PC-3 (cell line): ENCODE measurements at regions not wholly inside any gene's neighbourhood (a gene's known extent, or its start where the extent isn't known, plus 50 kb on each side); places are given as distances from the start of the nearest gene placed in this dataset.
"Not testable (repeated sequence)": the region's sequence is repeated elsewhere in the genome, so short reads cannot be mapped to it uniquely, and the experiment has no call there.

ENCODE experiments used
- ATAC-seq: fragments of 200-7000 bp; cut with Tn5 transposase; 2 replicates; pipeline ENCODE4 v1.9.1; 2020; ENCODE audit warnings: mild to moderate bottlenecking, moderate library complexity
- BruUV-seq: library from RNA; stranded (reverse); fragments of 400-500 nt; replicated peaks from 2 replicates; lab custom pipeline; 2021; lab: Mats Ljungman, UMichigan
- CTCF ChIA-PET: fragments of 300-600 bp; sonication (Branson Sonifier 250); formaldehyde crosslinking; loops from one replicate; lab custom pipeline; 2022; ENCODE audit warnings: antibody characterized with exemption; lab: Charles Lee
- POLR2A ChIA-PET: fragments of 300-600 bp; sonication (Branson Sonifier 250); formaldehyde crosslinking; loops from one replicate; lab custom pipeline; 2022; ENCODE audit warnings: antibody characterized with exemption; ENCODE audit not compliant: unreplicated experiment; lab: Charles Lee
- DNase-seq: peaks from one replicate; pipeline ENCODE4 v3.0.0-alpha.2; 2015
- H2AFZ ChIP-seq: fragments of 300-600 bp; sonication (generic); 2 replicates; pipeline ENCODE4 v1.6.0; 2016; ENCODE audit warnings: antibody characterized with exemption, low read length
- H3F3A ChIP-seq: fragments of 300-600 bp; sonication (generic); one replicate; pipeline ENCODE4 v1.6.0; 2017; ENCODE audit warnings: antibody characterized with exemption, low read length, control low read depth, mild to moderate bottlenecking; ENCODE audit not compliant: unreplicated experiment
- H3K27ac ChIP-seq: fragments of 300-600 bp; sonication (generic); 2 replicates; pipeline ENCODE4 v1.5.1; 2016; ENCODE audit warnings: mild to moderate bottlenecking, low read length
- H3K27me3 ChIP-seq: fragments of 300-600 bp; sonication (generic); 2 replicates; pipeline ENCODE4 v1.6.1; 2016; ENCODE audit warnings: low read length, mixed read lengths
- H3K36me3 ChIP-seq: fragments of 300-600 bp; sonication (generic); 2 replicates; pipeline ENCODE4 v1.6.1; 2016; ENCODE audit warnings: low read depth, mixed run types, low read length, mixed read lengths
- H3K4me1 ChIP-seq: fragments of 300-600 bp; sonication (generic); 2 replicates; pipeline ENCODE4 v1.5.1; 2016; ENCODE audit warnings: low read length; ENCODE audit not compliant: insufficient read depth
- H3K4me2 ChIP-seq: fragments of 300-600 bp; sonication (generic); 2 replicates; pipeline ENCODE4 v1.6.0; 2016; ENCODE audit warnings: low read length
- H3K4me3 ChIP-seq: fragments of 300-600 bp; sonication (generic); 2 replicates; pipeline ENCODE4 v1.5.1; 2016; ENCODE audit warnings: mild to moderate bottlenecking, low read length, mixed read lengths
- H3K79me2 ChIP-seq: fragments of 300-600 bp; sonication (generic); 2 replicates; pipeline ENCODE4 v1.6.1; 2017; ENCODE audit warnings: low read length, mixed read lengths
- H3K9ac ChIP-seq: fragments of 300-600 bp; sonication (generic); 2 replicates; pipeline ENCODE4 v1.6.0; 2016; ENCODE audit warnings: mild to moderate bottlenecking, low read length
- H3K9me2 ChIP-seq: fragments of 300-600 bp; sonication (generic); replicated peaks from 2 replicates; pipeline ENCODE4 v1.6.1; 2016; ENCODE audit warnings: mixed run types, low read length, mixed read lengths
- H3K9me3 ChIP-seq: fragments of 300-600 bp; sonication (generic); 2 replicates; pipeline ENCODE4 v1.6.1; 2016; ENCODE audit warnings: low read length, mixed read lengths
- H4K20me1 ChIP-seq: fragments of 300-600 bp; sonication (generic); 2 replicates; pipeline ENCODE4 v1.6.1; 2016; ENCODE audit warnings: low read length, mixed read lengths
- CTCF ChIP-seq: fragments of 300-600 bp; sonication (generic); conservative IDR thresholded peaks from 2 replicates; pipeline ENCODE4 v1.5.1; 2017; ENCODE audit warnings: antibody characterized with exemption, low read depth, mild to moderate bottlenecking, low read length
- EZH2 ChIP-seq: fragments of 300-600 bp; sonication (generic); IDR thresholded peaks from one replicate; pipeline ENCODE4 v1.6.1; 2017; ENCODE audit warnings: antibody characterized with exemption, mild to moderate bottlenecking, low read length; ENCODE audit not compliant: unreplicated experiment
- EZH2phosphoT487 ChIP-seq: fragments of 300-600 bp; sonication (generic); IDR thresholded peaks from 2 replicates; pipeline ENCODE4 v1.6.1; 2018; ENCODE audit warnings: mild to moderate bottlenecking, antibody characterized with exemption, low read length, borderline replicate concordance
- intact Hi-C: fragments of 100-400 bp; cut with micrococcal nuclease; formaldehyde crosslinking; loops from 2 replicates; pipeline ENCODE4 v1.9.0; 2023

- no TSS peak for BruUV-seq
- Histone ChIP-seq H2AFZ (no peak overlapping the region), H3K9me3 (no peaks in the 10 kb centered on the region), H3K4me2 (no peak overlapping the region), H4K20me1 (no peaks in the 10 kb centered on the region), H3K9me2 (no peaks in the 10 kb centered on the region), H3K4me1 (peaks cover 7% of the 10 kb centered on the region), H3K27me3 (no peaks in the 10 kb centered on the region), H3K79me2 (no peaks in the 10 kb centered on the region), H3K4me3 (no peak overlapping the region), H3K27ac (no peak overlapping the region), H3K9ac (no peak overlapping the region), H3F3A (no peaks in the 10 kb centered on the region), H3K36me3 (no peaks in the 10 kb centered on the region)
- intact Hi-C loops: no loop called here
- no peak for TF ChIP-seq CTCF
- TF ChIP-seq EZH2: no peak
- TF ChIP-seq EZH2phosphoT487: no peak
- ChIA-PET POLR2A (no interaction called here), CTCF (no interaction called here)
- ATAC-seq: no peak
- no peak for DNase-seq
These were observed 188.2 kb downstream of the ZFP64 start for GRCh38 chr20:52003415-52003814.

GRCh38 chr20:52001999-52002666, 189.4 kb downstream of the ZFP64 start:
- peak overlapping the region; percentile 74 for H3K4me2 ChIP-seq
- ATAC-seq (peak; percentile 97), DNase-seq (peak; percentile 79)
- no peak overlapping the region for H3K9ac ChIP-seq
- no peaks in the 10 kb centered on the region for H3F3A ChIP-seq
- H3K79me2 ChIP-seq: no peaks in the 10 kb centered on the region
- intact Hi-C loops: no loop called here
- peak overlapping the region; percentile 74 for H2AFZ ChIP-seq
- no peak for TF ChIP-seq EZH2phosphoT487
- peak; percentile 49 for TF ChIP-seq CTCF
- ChIA-PET POLR2A (interaction anchor here (0.6 kb wide), 1 partner anchor 874 kb away, joined by 4 read pairs; no protein-coding TSS in a partner anchor), CTCF (no interaction called here)
- no peaks in the 10 kb centered on the region for H4K20me1 ChIP-seq
- H3K36me3 ChIP-seq: no peaks in the 10 kb centered on the region
- H3K9me2 ChIP-seq: no peaks in the 10 kb centered on the region
- H3K27me3 ChIP-seq: no peaks in the 10 kb centered on the region
- no peaks in the 10 kb centered on the region for H3K9me3 ChIP-seq
- H3K4me1 ChIP-seq: peaks cover 7% of the 10 kb centered on the region
- H3K4me3 ChIP-seq: peak overlapping the region; percentile 42
- BruUV-seq: no TSS peak
- H3K27ac ChIP-seq: 0 out of 2 replicates have a peak overlapping the region, but pooled peaks have one; percentile 0

DNA sequence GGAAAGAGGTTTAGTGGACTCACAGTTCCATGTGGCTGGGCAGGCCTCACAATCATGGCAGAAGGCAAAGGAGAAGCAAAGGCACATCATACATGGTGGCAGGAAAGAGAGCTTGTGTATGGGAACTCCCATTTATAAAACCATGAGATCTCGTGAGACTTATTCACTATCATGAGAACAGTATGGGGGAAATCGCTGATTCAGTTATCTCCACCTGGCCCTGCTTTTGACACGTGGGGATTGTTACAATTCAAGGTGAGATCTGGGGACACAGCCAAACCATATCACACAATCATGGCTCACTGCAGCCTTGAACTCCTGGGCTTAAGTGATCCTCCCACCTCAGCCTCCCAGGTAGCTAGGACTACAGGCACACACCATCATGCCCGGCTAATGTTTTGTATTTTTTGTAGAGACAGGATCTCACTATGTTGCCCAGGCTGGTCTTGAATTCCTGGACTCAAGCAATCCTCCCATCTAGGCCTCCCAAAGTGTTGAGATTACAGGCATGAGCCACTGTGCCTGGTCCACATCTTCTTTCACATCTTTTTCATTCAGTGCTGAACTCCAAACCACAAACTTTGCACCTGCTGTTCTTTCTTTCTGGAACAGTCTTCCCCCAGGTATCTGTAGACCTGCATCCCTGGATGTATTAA, 194.2 kb downstream of the ZFP64 start:
- H4K20me1 ChIP-seq, intact Hi-C loops, H3K4me2 ChIP-seq, H3K4me1 ChIP-seq, H3K79me2 ChIP-seq, BruUV-seq, H3K9me2 ChIP-seq, H3K36me3 ChIP-seq, POLR2A ChIA-PET, H3K27me3 ChIP-seq, H2AFZ ChIP-seq, ATAC-seq, H3K4me3 ChIP-seq, H3K27ac ChIP-seq, CTCF ChIA-PET, DNase-seq, H3K9me3 ChIP-seq, H3F3A ChIP-seq, H3K9ac ChIP-seq: not testable (repeated sequence)
